ENCODE measurements at regions not wholly inside any gene's neighbourhood (a gene's known extent, or its start where the extent isn't known, plus 50 kb on each side); places are given as distances from the start of the nearest gene placed in this dataset.

DNA sequence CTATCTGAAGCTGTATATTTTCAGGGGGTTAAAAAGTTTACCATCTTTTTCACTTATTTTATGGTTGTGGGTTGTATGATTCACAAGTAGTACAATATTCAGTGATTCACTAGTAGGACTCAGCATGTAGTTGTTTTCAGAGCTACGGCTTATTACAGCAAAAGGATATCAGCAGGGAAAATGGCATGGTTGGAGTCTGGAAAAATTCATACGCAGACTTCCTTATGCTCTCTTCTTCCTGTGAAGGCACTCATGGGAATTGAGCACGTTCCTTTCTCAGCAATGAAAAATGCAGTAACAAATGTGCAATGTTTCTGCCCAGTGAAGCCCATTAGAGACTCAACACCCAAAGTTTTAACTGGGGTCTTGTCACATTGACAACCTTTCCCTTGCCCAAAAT lies 250.5 kb downstream of the KCNN2 start:
- Histone ChIP-seq H3K9me3 (no peaks in the 10 kb centered on the region), H3K36me3 (ENCODE audit: control insufficient read depth, insufficient read depth, low read length) (no peaks in the 10 kb centered on the region), H3K4me1 (no peaks in the 10 kb centered on the region), H3K4me3 (ENCODE audit: low read depth, low read length) (no peak overlapping the region), H3K27me3 (replicated peaks; ENCODE audit: control insufficient read depth, insufficient read depth, low read length) (no peaks in the 10 kb centered on the region)
- POLR2A ChIA-PET: no interaction called here
- CTCF ChIA-PET: no interaction called here
- peaks cover 33% of the 10 kb centered on the region for H3K9me3 Mint-ChIP-seq (ENCODE audit: unreplicated experiment)
- H3K36me3 Mint-ChIP-seq (ENCODE audit: insufficient read depth, unreplicated experiment): peaks cover 6% of the 10 kb centered on the region
- BruUV-seq (replicated peaks): no TSS peak
- no peak overlapping the region for H3K4me3 Mint-ChIP-seq (ENCODE audit: unreplicated experiment)
- peaks cover 4% of the 10 kb centered on the region for H3K27me3 Mint-ChIP-seq (ENCODE audit: insufficient read depth, unreplicated experiment)
- TF ChIP-seq CTCF (IDR thresholded peaks at IDR 0.05; ENCODE audit: insufficient read depth in 1 of 2, low read depth in 1 of 2, low read length in 1 of 2, severe bottlenecking in 1 of 2, unreplicated experiment in 1 of 2): no peak
- no peak for DNase-seq
- no peaks in the 10 kb centered on the region for H3K4me1 Mint-ChIP-seq (ENCODE audit: low read depth, unreplicated experiment)
- H3K27ac Mint-ChIP-seq (ENCODE audit: unreplicated experiment): no peak overlapping the region
- intact Hi-C loops (cut with micrococcal nuclease; ENCODE audit: unreplicated experiment): no loop called here

DNA sequence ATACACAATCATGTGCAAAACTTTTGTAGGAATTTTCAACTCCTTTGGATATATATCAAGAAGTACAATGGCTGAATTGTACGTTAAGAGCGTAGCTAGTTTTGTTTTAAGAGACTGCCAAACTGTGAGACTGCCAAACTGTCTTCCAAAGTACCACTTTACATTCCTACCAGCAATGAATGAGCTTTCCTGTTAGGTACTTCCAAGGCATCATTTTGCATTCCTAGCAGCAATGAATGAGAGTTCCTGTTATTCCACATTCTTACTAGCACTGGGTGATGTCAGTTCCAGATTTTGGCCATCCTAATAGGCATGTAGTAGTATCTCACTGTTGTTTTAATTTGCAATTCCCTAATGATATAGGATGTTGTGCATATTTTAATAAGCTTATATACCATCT lies 219.3 kb downstream of the KCNN2 start:
- no peaks in the 10 kb centered on the region for H3K9me3 ChIP-seq
- no peaks in the 10 kb centered on the region for H3K27me3 ChIP-seq (replicated peaks; ENCODE audit: control insufficient read depth, insufficient read depth, low read length)
- intact Hi-C loops (cut with micrococcal nuclease; ENCODE audit: unreplicated experiment): no loop called here
- TF ChIP-seq CTCF (IDR thresholded peaks at IDR 0.05; ENCODE audit: insufficient read depth in 1 of 2, low read depth in 1 of 2, low read length in 1 of 2, severe bottlenecking in 1 of 2, unreplicated experiment in 1 of 2): no peak
- DNase-seq: no peak
- no peak overlapping the region for H3K4me3 ChIP-seq (ENCODE audit: low read depth, low read length)
- Mint-ChIP-seq H3K9me3 (ENCODE audit: unreplicated experiment) (peaks cover 13% of the 10 kb centered on the region), H3K27ac (ENCODE audit: unreplicated experiment) (no peak overlapping the region), H3K36me3 (ENCODE audit: insufficient read depth, unreplicated experiment) (no peaks in the 10 kb centered on the region), H3K27me3 (ENCODE audit: insufficient read depth, unreplicated experiment) (no peaks in the 10 kb centered on the region), H3K4me3 (ENCODE audit: unreplicated experiment) (no peak overlapping the region), H3K4me1 (ENCODE audit: low read depth, unreplicated experiment) (no peaks in the 10 kb centered on the region)
- ChIA-PET POLR2A (no interaction called here), CTCF (no interaction called here)
- no peaks in the 10 kb centered on the region for H3K36me3 ChIP-seq (ENCODE audit: control insufficient read depth, insufficient read depth, low read length)
- H3K4me1 ChIP-seq: no peaks in the 10 kb centered on the region
- BruUV-seq (replicated peaks): no TSS peak

GRCh38 chr5:114565871-114566270 lies 204.0 kb downstream of the KCNN2 start:
- no peaks in the 10 kb centered on the region for H3K9me3 ChIP-seq
- intact Hi-C loops (cut with micrococcal nuclease; ENCODE audit: unreplicated experiment): no loop called here
- no peak for DNase-seq
- ChIA-PET POLR2A (no interaction called here), CTCF (no interaction called here)
- H3K4me3 ChIP-seq (ENCODE audit: low read depth, low read length): no peak overlapping the region
- no peaks in the 10 kb centered on the region for H3K36me3 ChIP-seq (ENCODE audit: control insufficient read depth, insufficient read depth, low read length)
- Mint-ChIP-seq H3K4me1 (ENCODE audit: low read depth, unreplicated experiment) (no peaks in the 10 kb centered on the region), H3K27ac (ENCODE audit: unreplicated experiment) (no peak overlapping the region), H3K4me3 (ENCODE audit: unreplicated experiment) (no peak overlapping the region), H3K27me3 (ENCODE audit: insufficient read depth, unreplicated experiment) (no peaks in the 10 kb centered on the region), H3K36me3 (ENCODE audit: insufficient read depth, unreplicated experiment) (no peaks in the 10 kb centered on the region), H3K9me3 (ENCODE audit: unreplicated experiment) (peaks cover 18% of the 10 kb centered on the region)
- no peak for TF ChIP-seq CTCF (IDR thresholded peaks at IDR 0.05; ENCODE audit: insufficient read depth in 1 of 2, low read depth in 1 of 2, low read length in 1 of 2, severe bottlenecking in 1 of 2, unreplicated experiment in 1 of 2)
- no TSS peak for BruUV-seq (replicated peaks)
- H3K4me1 ChIP-seq: no peaks in the 10 kb centered on the region
- H3K27me3 ChIP-seq (replicated peaks; ENCODE audit: control insufficient read depth, insufficient read depth, low read length): no peaks in the 10 kb centered on the region
